H9 (cell line): ENCODE measurements at regions not wholly inside any gene's neighbourhood (a gene's known extent, or its start where the extent isn't known, plus 50 kb on each side); places are given as distances from the start of the nearest gene placed in this dataset.

ENCODE experiments used
- DNase-seq: peaks from one replicate; pipeline ENCODE4 v3.0.0-alpha.2; 2017
- H2AFZ ChIP-seq: one replicate; pipeline ENCODE4 v1.6.1; 2013; ENCODE audit warnings: mild to moderate bottlenecking, low read length, control low read depth, moderate library complexity
- H2AK5ac ChIP-seq: 2 replicates; pipeline ENCODE4 v1.6.1; 2013; ENCODE audit warnings: low read length, control low read depth, mixed read lengths; ENCODE audit not compliant: insufficient read length
- H2BK120ac ChIP-seq: one replicate; pipeline ENCODE4 v1.6.1; 2013; ENCODE audit warnings: low read depth, mild to moderate bottlenecking, low read length, control low read depth, inconsistent platforms; ENCODE audit not compliant: poor library complexity, severe bottlenecking
- H2BK12ac ChIP-seq: 2 replicates; pipeline ENCODE4 v1.6.1; 2013; ENCODE audit warnings: low read length, control low read depth, mixed read lengths, low read depth; ENCODE audit not compliant: insufficient read length
- H2BK15ac ChIP-seq: 2 replicates; pipeline ENCODE4 v1.6.1; 2013; ENCODE audit warnings: low read depth, low read length, control low read depth
- H2BK20ac ChIP-seq: one replicate; pipeline ENCODE4 v1.6.1; 2013; ENCODE audit warnings: low read depth, mild to moderate bottlenecking, low read length, control low read depth, inconsistent platforms; ENCODE audit not compliant: poor library complexity, severe bottlenecking
- H2BK5ac ChIP-seq: 2 replicates; pipeline ENCODE4 v1.6.1; 2013; ENCODE audit warnings: low read length, control low read depth, mixed read lengths; ENCODE audit not compliant: insufficient read length
- H3K14ac ChIP-seq: 2 replicates; pipeline ENCODE4 v1.6.1; 2013; ENCODE audit warnings: low read length, control low read depth; ENCODE audit not compliant: insufficient read depth
- H3K18ac ChIP-seq: 2 replicates; pipeline ENCODE4 v1.6.1; 2013; ENCODE audit warnings: low read depth, mild to moderate bottlenecking, mixed read lengths, low read length, control low read depth; ENCODE audit not compliant: insufficient read length
- H3K23ac ChIP-seq: 2 replicates; pipeline ENCODE4 v1.6.1; 2013; ENCODE audit warnings: low read length, control low read depth, mixed read lengths, low read depth; ENCODE audit not compliant: insufficient read length
- H3K23me2 ChIP-seq: 2 replicates; pipeline ENCODE4 v1.6.1; 2013; ENCODE audit warnings: low read depth, mild to moderate bottlenecking, mixed read lengths, low read length, control low read depth; ENCODE audit not compliant: insufficient read length, poor library complexity, severe bottlenecking
- H3K27ac ChIP-seq: 2 replicates; pipeline ENCODE4 v1.5.1; 2013; ENCODE audit warnings: low read length, control low read depth, mixed read lengths, low read depth; ENCODE audit not compliant: insufficient read length
- H3K27me3 ChIP-seq: 2 replicates; pipeline ENCODE4 v1.6.1; 2013; ENCODE audit warnings: low read length, control low read depth, inconsistent platforms; ENCODE audit not compliant: insufficient read depth
- H3K4ac ChIP-seq: 2 replicates; pipeline ENCODE4 v1.6.1; 2013; ENCODE audit warnings: low read depth, mild to moderate bottlenecking, control low read depth, inconsistent platforms, low read length, moderate library complexity
- H3K4me1 ChIP-seq: 2 replicates; pipeline ENCODE4 v1.6.1; 2013; ENCODE audit warnings: low read length, control low read depth, inconsistent platforms; ENCODE audit not compliant: insufficient read depth
- H3K4me2 ChIP-seq: 2 replicates; pipeline ENCODE4 v1.6.1; 2013; ENCODE audit warnings: low read length, control low read depth, mixed read lengths; ENCODE audit not compliant: insufficient read length, insufficient read depth
- H3K56ac ChIP-seq: 2 replicates; pipeline ENCODE4 v1.6.1; 2013; ENCODE audit warnings: low read depth, mild to moderate bottlenecking, mixed read lengths, low read length, control low read depth; ENCODE audit not compliant: insufficient read length
- H3K79me1 ChIP-seq: 2 replicates; pipeline ENCODE4 v1.6.1; 2013; ENCODE audit warnings: low read depth, mild to moderate bottlenecking, moderate library complexity, low read length, control low read depth, inconsistent platforms; ENCODE audit not compliant: insufficient read depth, poor library complexity, severe bottlenecking
- H3K79me2 ChIP-seq: 2 replicates; pipeline ENCODE4 v1.6.1; 2013; ENCODE audit warnings: low read length, control low read depth, inconsistent platforms; ENCODE audit not compliant: insufficient read depth
- H3K9ac ChIP-seq: 2 replicates; pipeline ENCODE4 v1.6.1; 2013; ENCODE audit warnings: low read length, control low read depth, mixed read lengths; ENCODE audit not compliant: insufficient read length; ENCODE audit errors: extremely low read depth
- H3K9me3 ChIP-seq: one replicate; pipeline ENCODE4 v1.6.1; 2013; ENCODE audit warnings: low read depth, low read length, inconsistent platforms; ENCODE audit not compliant: control insufficient read depth
- H3T11ph ChIP-seq: one replicate; pipeline ENCODE4 v1.6.1; 2013; ENCODE audit warnings: mild to moderate bottlenecking, low read length, control low read depth, inconsistent platforms
- H4K20me1 ChIP-seq: one replicate; pipeline ENCODE4 v1.6.1; 2013; ENCODE audit not compliant: control insufficient read depth, insufficient read length, insufficient read depth
- H4K5ac ChIP-seq: 2 replicates; pipeline ENCODE4 v1.6.1; 2013; ENCODE audit warnings: low read depth, mild to moderate bottlenecking, mixed read lengths, low read length, control low read depth; ENCODE audit not compliant: insufficient read length
- H4K8ac ChIP-seq: replicated peaks from 2 replicates; pipeline ENCODE4 v1.6.1; 2013; ENCODE audit warnings: low read length, control low read depth, mixed read lengths, low read depth; ENCODE audit not compliant: insufficient read length
- H4K91ac ChIP-seq: 2 replicates; pipeline ENCODE4 v1.6.1; 2013; ENCODE audit warnings: low read depth, mild to moderate bottlenecking, moderate library complexity, mixed read lengths, low read length, control low read depth; ENCODE audit not compliant: insufficient read length
- H3K27ac Mint-ChIP-seq, 3 experiments: 2 replicates in 2 of 3; 3 replicates in 1 of 3; pipeline ENCODE4 v1.8.0; 2020 to 2021; ENCODE audit warnings: mixed read lengths in 3 of 3, mild to moderate bottlenecking in 1 of 3, moderate library complexity in 1 of 3
- H3K27me3 Mint-ChIP-seq: 2 replicates; pipeline ENCODE4 v1.8.0; 2021; ENCODE audit warnings: low read depth, mild to moderate bottlenecking, moderate library complexity, mixed read lengths
- H3K36me3 Mint-ChIP-seq, 3 experiments: 2 replicates in 2 of 3; 3 replicates in 1 of 3; pipeline ENCODE4 v1.8.0; 2020 to 2021; ENCODE audit warnings: low read depth in 3 of 3, mixed read lengths in 3 of 3; ENCODE audit not compliant: insufficient read depth in 1 of 3
- H3K4me1 Mint-ChIP-seq, 2 experiments: 2 replicates each; pipeline ENCODE4 v1.8.0; 2020; ENCODE audit warnings: mixed read lengths in 2 of 2
- H3K4me3 Mint-ChIP-seq, 2 experiments: 2 replicates in 1 of 2; 3 replicates in 1 of 2; pipeline ENCODE4 v1.8.0; 2020 to 2021; ENCODE audit warnings: mild to moderate bottlenecking in 2 of 2, mixed read lengths in 2 of 2, moderate library complexity in 1 of 2
- H3K9me3 Mint-ChIP-seq, 2 experiments: 2 replicates in 1 of 2; 3 replicates in 1 of 2; pipeline ENCODE4 v1.8.0; 2020; ENCODE audit warnings: mild to moderate bottlenecking in 2 of 2, mixed read lengths in 2 of 2, moderate library complexity in 1 of 2
- CTCF ChIP-seq: fragments of 200-600 bp; sonication (generic); conservative IDR thresholded peaks from 3 replicates; pipeline ENCODE4 v1.8.0; 2021; ENCODE audit warnings: antibody characterized with exemption, mild to moderate bottlenecking
- WGBS: extraction: QIAGEN DNeasy Blood & Tissue Kit; methylation state at CpG from one replicate; pipeline ENCODE4 v1.1.7; 2013; ENCODE audit warnings: missing lambda C conversion rate, low lambda C conversion rate, mixed read lengths; ENCODE audit not compliant: insufficient read length; ENCODE audit errors: extremely low coverage; 5-methylcytosine and 5-hydroxymethylcytosine counted together

- no peak for DNase-seq
- H2AK5ac ChIP-seq, result no peak overlapping the region
Observed at GRCh38 chr3:8420612-8421011, 81.0 kb upstream of the LMCD1 start.

More at GRCh38 chr3:8420612-8421011, 81.0 kb upstream of the LMCD1 start:
- Histone ChIP-seq H3K4ac (no peak overlapping the region), H3K79me1 (no peaks in the 10 kb centered on the region), H3K79me2 (no peaks in the 10 kb centered on the region), H2BK15ac (no peak overlapping the region), H3K4me2 (no peak overlapping the region), H3K27me3 (no peaks in the 10 kb centered on the region), H2BK120ac (no peak overlapping the region), H3K56ac (no peak overlapping the region), H2BK12ac (no peak overlapping the region), H4K91ac (no peak overlapping the region), H3K9me3 (peaks cover 7% of the 10 kb centered on the region), H2AFZ (no peak overlapping the region), H2BK20ac (no peak overlapping the region), H3K18ac (no peak overlapping the region), H3K14ac (no peak overlapping the region), H4K5ac (no peak overlapping the region), H3T11ph (no peak overlapping the region), H3K4me1 (no peaks in the 10 kb centered on the region), H3K23ac (no peak overlapping the region), H4K8ac (no peak overlapping the region), H3K27ac (no peak overlapping the region), H3K9ac (no peak overlapping the region), H2BK5ac (no peak overlapping the region), H3K23me2 (no peaks in the 10 kb centered on the region), H4K20me1 (no peaks in the 10 kb centered on the region)
- no CpG with 5 or more reads among the region's 2 CpGs for WGBS
- Mint-ChIP-seq H3K4me1 (peaks cover 5 to 6% of the 10 kb centered on the region in 2 experiments; a peak in 3 of 4 replicates), H3K9me3 (peaks cover 12 to 14% of the 10 kb centered on the region in 2 experiments), H3K27ac (no peak overlapping the region), H3K27me3 (no peaks in the 10 kb centered on the region), H3K36me3 (peaks cover 11 to 22% (median 15%) of the 10 kb centered on the region in 3 experiments), H3K4me3 (no peak overlapping the region)
- no peak for TF ChIP-seq CTCF
